Adrenal gland (tissue), 5 donors: ENCODE measurements at regions not wholly inside any gene's neighbourhood (a gene's known extent, or its start where the extent isn't known, plus 50 kb on each side); places are given as distances from the start of the nearest gene placed in this dataset.
"Not testable (repeated sequence)": the region's sequence is repeated elsewhere in the genome, so short reads cannot be mapped to it uniquely, and the experiment has no call there.

Experiments used
- POLR2A ChIP-seq, 2 donors: fragments of 450-650 bp; IDR thresholded peaks; one replicate each; pipeline ENCODE4 v1.6.1; 2017; ENCODE audit warnings: antibody characterized with exemption in 2 of 2, mild to moderate bottlenecking in 2 of 2, moderate library complexity in 1 of 2
- TF ChIP-seq, protein P1 (sequence below), 6 experiments: fragments of 450-650 bp in 4 of 6; fragments of 200-600 bp in 2 of 6; sonication (generic) in 1 of 6; IDR thresholded peaks; 1 replicate in 5 of 6; 2 replicates in 1 of 6; pipeline versions ENCODE4 v1.5.1 to v1.8.0; 2016 to 2021; ENCODE audit warnings: antibody characterized with exemption in 6 of 6, mild to moderate bottlenecking in 2 of 6, moderate library complexity in 1 of 6
- donor health status: DM: no; HTN: no; CAD: no.

DNA sequence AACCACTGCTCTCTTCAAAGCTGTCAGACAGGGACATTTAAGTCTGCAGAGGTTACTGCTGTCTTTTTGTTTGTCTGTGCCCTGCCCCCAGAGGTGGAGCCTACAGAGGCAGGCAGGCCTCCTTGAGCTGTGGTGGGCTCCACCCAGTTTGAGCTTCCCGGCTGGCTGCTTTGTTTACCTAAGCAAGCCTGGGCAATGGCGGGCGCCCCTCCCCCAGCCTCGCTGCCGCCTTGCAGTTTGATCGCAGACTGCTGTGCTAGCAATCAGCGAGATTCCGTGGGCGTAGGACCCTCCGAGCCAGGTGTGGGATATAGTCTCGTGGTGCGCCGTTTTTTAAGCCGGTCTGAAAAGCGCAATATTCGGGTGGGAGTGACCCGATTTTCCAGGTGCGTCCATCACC lies 586.9 kb downstream of the HTR1B start:
- TF ChIP-seq POLR2A (IDR thresholded peaks at IDR 0.05), result not testable (repeated sequence)
- TF ChIP-seq, protein P1, sequence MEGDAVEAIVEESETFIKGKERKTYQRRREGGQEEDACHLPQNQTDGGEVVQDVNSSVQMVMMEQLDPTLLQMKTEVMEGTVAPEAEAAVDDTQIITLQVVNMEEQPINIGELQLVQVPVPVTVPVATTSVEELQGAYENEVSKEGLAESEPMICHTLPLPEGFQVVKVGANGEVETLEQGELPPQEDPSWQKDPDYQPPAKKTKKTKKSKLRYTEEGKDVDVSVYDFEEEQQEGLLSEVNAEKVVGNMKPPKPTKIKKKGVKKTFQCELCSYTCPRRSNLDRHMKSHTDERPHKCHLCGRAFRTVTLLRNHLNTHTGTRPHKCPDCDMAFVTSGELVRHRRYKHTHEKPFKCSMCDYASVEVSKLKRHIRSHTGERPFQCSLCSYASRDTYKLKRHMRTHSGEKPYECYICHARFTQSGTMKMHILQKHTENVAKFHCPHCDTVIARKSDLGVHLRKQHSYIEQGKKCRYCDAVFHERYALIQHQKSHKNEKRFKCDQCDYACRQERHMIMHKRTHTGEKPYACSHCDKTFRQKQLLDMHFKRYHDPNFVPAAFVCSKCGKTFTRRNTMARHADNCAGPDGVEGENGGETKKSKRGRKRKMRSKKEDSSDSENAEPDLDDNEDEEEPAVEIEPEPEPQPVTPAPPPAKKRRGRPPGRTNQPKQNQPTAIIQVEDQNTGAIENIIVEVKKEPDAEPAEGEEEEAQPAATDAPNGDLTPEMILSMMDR (IDR thresholded peaks at IDR 0.05), result not testable (repeated sequence)
